ENCODE measurements at regions not wholly inside any gene's neighbourhood (a gene's known extent, or its start where the extent isn't known, plus 50 kb on each side); places are given as distances from the start of the nearest gene placed in this dataset.

DNA sequence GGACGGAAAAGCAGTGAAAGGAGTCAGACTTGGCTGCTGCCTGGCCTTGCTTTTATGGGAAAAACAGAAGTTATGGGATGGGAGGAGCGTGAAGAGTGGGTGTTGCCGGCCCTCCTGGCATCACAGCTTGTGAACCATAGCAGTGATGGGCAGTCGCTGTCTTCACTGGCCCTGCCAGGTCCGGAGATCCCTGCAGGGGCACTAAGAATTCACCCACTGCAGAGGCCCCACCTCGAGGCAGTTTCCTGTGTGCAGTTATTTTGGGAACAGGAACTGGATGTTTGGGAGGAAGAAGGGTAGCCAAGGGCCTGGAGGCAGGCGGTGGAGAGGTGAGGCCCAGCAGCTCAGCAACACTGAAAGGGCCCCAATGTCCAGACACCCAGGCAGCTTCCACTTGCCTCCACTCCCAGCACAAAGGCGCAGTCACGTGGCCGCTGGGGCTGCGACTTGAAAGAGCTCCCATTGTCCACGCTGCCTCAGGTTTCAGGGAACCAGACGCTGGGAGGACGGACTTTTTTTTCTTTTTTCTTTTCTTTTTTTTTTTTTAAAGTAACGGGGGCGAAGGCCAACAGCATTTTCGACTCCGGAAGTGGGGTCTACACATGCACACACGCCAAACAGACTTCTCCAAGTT, 255.6 kb downstream of the ZNF621 start:
- DNase-seq (ENCODE audit: low spot score): no peak
- H3K27ac ChIP-seq: peak overlapping the region; percentile 88
- ChIA-PET POLR2A (ENCODE audit: low non-redundant PET) (no interaction called here), CTCF (no interaction called here)
- TF ChIP-seq, protein P1, sequence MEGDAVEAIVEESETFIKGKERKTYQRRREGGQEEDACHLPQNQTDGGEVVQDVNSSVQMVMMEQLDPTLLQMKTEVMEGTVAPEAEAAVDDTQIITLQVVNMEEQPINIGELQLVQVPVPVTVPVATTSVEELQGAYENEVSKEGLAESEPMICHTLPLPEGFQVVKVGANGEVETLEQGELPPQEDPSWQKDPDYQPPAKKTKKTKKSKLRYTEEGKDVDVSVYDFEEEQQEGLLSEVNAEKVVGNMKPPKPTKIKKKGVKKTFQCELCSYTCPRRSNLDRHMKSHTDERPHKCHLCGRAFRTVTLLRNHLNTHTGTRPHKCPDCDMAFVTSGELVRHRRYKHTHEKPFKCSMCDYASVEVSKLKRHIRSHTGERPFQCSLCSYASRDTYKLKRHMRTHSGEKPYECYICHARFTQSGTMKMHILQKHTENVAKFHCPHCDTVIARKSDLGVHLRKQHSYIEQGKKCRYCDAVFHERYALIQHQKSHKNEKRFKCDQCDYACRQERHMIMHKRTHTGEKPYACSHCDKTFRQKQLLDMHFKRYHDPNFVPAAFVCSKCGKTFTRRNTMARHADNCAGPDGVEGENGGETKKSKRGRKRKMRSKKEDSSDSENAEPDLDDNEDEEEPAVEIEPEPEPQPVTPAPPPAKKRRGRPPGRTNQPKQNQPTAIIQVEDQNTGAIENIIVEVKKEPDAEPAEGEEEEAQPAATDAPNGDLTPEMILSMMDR (conservative IDR thresholded peaks at IDR 0.05; ENCODE audit: low read depth): no peak

DNA sequence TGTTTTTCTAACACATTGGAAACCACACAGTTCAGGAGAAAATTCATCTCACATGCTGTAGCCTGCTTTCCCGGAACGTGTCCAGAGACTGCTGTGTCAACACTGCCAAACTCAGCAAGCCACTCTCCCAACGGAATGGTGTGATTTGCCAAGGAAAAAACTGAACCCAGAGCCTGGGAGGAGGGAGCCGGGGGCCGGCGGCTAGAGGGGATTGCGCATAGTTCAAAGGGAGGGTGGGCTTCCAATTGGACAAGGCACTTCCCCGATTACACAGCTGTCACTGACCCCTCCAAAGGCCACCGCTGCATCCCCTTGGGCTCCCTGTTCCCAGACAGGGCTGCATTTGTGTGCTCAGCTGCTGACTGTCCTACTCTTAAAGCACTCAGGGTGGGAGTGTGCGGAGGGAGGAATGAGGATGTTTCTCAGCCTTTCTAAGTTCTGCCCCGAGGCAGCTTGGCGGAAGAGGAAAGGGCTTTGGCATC, 256.2 kb downstream of the ZNF621 start:
- DNase-seq (ENCODE audit: low spot score): no peak
- CTCF ChIA-PET: interaction anchor here (0.6 kb wide), 1 partner anchor 352 kb away, joined by 4 read pairs; no protein-coding TSS in a partner anchor
- TF ChIP-seq, protein P1 (conservative IDR thresholded peaks at IDR 0.05; ENCODE audit: low read depth): no peak
- POLR2A ChIA-PET (ENCODE audit: low non-redundant PET): no interaction called here
- peak overlapping the region; percentile 88 for H3K27ac ChIP-seq

DNA sequence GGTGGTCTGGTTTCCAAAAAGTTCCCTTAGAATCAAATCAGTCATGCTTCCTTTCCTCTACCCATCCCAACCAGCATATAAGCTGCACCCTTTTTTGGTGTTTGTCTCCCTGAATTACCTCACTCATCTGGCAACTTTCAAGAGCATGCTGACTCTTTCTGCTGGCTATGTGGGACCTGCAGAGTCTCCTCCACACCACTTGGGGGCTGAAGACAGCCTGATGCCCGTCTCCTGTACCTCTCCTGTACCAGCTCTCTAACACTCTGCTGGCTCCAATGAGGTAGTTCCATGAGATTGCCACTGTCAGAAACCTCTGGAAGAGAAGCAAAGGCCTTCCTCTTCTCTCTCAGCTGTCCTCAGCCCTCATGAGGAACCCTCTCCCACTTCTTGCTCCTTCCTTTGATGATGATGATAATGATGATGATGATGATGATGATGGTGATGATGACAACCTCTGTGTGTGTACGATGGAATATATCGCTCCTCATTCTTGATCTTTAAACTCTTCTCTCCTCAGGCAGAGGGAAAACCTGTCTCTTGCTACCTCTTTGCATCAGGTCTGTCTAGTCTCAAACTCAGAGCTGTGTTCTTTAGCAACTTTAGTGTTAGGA, 257.5 kb downstream of the ZNF621 start:
- DNase-seq (ENCODE audit: low spot score): no peak
- CTCF ChIA-PET: no interaction called here
- H3K27ac ChIP-seq: no peak overlapping the region
- TF ChIP-seq, protein P1 (conservative IDR thresholded peaks at IDR 0.05; ENCODE audit: low read depth): no peak
- POLR2A ChIA-PET (ENCODE audit: low non-redundant PET): no interaction called here

DNA sequence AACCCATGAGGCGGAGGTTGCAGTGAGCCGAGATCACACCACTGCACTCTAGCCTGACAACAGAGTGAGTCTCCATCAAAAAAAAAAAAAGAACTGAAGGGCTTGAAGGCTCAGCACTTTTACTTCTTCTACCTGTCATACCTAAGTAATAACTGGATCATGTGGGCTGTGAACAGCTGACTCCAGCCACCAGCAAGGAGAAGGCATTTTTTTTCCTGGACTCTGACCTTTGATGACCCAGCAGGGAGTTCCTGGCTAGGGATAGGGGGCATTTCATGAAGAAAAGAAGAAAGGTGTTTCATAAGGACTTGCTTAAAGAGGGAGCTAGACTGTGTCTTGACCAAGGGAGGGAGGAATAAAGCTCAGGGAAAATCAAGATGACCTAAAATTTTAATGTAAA, 266.0 kb downstream of the ZNF621 start:
- ChIA-PET CTCF (no interaction called here), POLR2A (ENCODE audit: low non-redundant PET) (no interaction called here)
- no peak overlapping the region for H3K27ac ChIP-seq
- DNase-seq (ENCODE audit: low spot score): no peak
- TF ChIP-seq, protein P1 (conservative IDR thresholded peaks at IDR 0.05; ENCODE audit: low read depth): no peak

DNA sequence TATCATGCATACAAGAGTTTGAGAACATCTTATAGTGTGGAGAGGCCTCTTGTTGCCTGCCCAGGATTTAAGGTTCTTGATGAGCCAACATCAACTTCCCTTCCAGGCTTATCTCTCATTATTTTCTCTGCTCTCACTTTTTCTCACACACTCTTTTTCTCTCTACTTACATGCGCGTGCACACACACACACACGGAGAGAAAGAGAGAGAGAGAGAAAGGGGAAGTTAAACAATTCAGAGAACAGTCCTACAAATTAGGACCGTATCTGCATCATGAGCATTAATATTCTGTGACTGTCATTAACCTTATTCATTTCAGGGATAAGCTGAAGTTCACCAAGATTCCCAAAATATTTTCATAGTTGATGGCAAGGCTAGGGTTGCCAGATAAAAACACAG, 269.0 kb downstream of the ZNF621 start:
- H3K27ac ChIP-seq: no peak overlapping the region
- no peak for DNase-seq (ENCODE audit: low spot score)
- POLR2A ChIA-PET (ENCODE audit: low non-redundant PET): no interaction called here
- CTCF ChIA-PET: no interaction called here
- TF ChIP-seq, protein P1 (conservative IDR thresholded peaks at IDR 0.05; ENCODE audit: low read depth): no peak

DNA sequence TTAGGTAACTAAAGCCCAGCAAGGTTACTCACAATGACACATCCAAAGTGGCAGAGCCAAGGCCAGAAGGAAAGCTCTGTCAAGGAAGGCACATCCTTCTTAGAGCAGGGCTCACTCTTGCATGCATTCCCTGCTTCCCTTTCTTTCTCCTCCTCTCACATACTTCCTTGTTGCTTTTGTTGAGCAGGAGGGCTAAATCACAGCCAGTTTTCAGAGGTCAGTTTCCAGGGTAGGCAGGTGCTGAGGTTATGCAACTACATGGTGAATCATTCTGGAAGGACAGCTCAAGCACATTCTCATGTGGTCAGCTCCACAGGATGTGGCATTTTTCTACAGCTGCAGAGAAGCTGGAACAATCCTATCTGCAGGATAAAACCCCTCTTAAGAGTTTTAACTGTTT, 275.6 kb downstream of the ZNF621 start:
- TF ChIP-seq, protein P1 (conservative IDR thresholded peaks at IDR 0.05; ENCODE audit: low read depth): no peak
- ChIA-PET POLR2A (ENCODE audit: low non-redundant PET) (no interaction called here), CTCF (interaction anchor here (0.6 kb wide), 1 partner anchor 101 kb away, joined by 3 read pairs; no protein-coding TSS in a partner anchor)
- peak overlapping the region; percentile 70 for H3K27ac ChIP-seq
- peak; percentile 65 for DNase-seq (ENCODE audit: low spot score)
